Uterus (tissue), 3 donors: ENCODE measurements at regions not wholly inside any gene's neighbourhood (a gene's known extent, or its start where the extent isn't known, plus 50 kb on each side); places are given as distances from the start of the nearest gene placed in this dataset.

Source experiments
- DNase-seq, 2 donors: peaks; one replicate each; pipeline ENCODE4 v3.0.0-alpha.2; 2019 to 2020
- H3K27ac ChIP-seq, 2 donors: fragments of 200-600 bp; sonication (generic); 1 replicate in 1 of 2; 2 replicates in 1 of 2; pipeline ENCODE4 v1.5.1; 2016 to 2018
- H3K27me3 ChIP-seq, 2 donors: fragments of 200-600 bp; sonication (generic); one replicate each; pipeline ENCODE4 v1.5.1; 2018 to 2019; ENCODE audit warnings: control low read depth in 1 of 2
- H3K36me3 ChIP-seq, 2 donors: fragments of 200-600 bp; sonication (generic); one replicate each; pipeline ENCODE4 v1.5.1; 2019; ENCODE audit warnings: control low read depth in 1 of 2
- H3K4me1 ChIP-seq, 2 donors: fragments of 200-600 bp; sonication (generic); one replicate each; pipeline ENCODE4 v1.5.1; 2018 to 2019; ENCODE audit warnings: control low read depth in 1 of 2
- H3K4me3 ChIP-seq, 2 donors: fragments of 200-600 bp; sonication (generic); 1 replicate in 1 of 2; 2 replicates in 1 of 2; pipeline ENCODE4 v1.5.1; 2018 to 2019; ENCODE audit warnings: mild to moderate bottlenecking in 1 of 2
- H3K9me3 ChIP-seq, 2 donors: fragments of 200-600 bp; sonication (generic); one replicate each; pipeline ENCODE4 v1.5.1; 2019; ENCODE audit warnings: control low read depth in 1 of 2
- CTCF ChIP-seq, 4 experiments: fragments of 200-600 bp in 2 of 4; fragments of 450-650 bp in 2 of 4; sonication (generic) in 2 of 4; IDR thresholded peaks; one replicate each; pipeline ENCODE4 v1.5.1; 2016 to 2019; ENCODE audit warnings: antibody characterized with exemption in 4 of 4, mild to moderate bottlenecking in 2 of 4, moderate library complexity in 1 of 4
- POLR2A ChIP-seq, 2 donors: fragments of 450-650 bp; IDR thresholded peaks; one replicate each; pipeline ENCODE4 v1.6.1; 2016; ENCODE audit warnings: antibody characterized with exemption in 2 of 2, mild to moderate bottlenecking in 1 of 2, moderate library complexity in 1 of 2
- intact Hi-C: fragments of 100-400 bp; cut with DNase I; formaldehyde crosslinking; loops from one replicate; pipeline ENCODE4 v1.15.1; 2023; ENCODE audit warnings: low total_unique reads
- donor health status: DM: yes; HTN: yes; CAD: no.

GRCh38 chr1:14439015-14439414 lies 159.5 kb upstream of the KAZN start:
- Histone ChIP-seq H3K4me1 (no peaks in the 10 kb centered on the region), H3K9me3 (no peaks in the 10 kb centered on the region), H3K27ac (no peak overlapping the region), H3K36me3 (no peaks in the 10 kb centered on the region), H3K4me3 (no peak overlapping the region), H3K27me3 (no peaks in the 10 kb centered on the region)
- TF ChIP-seq CTCF (IDR thresholded peaks at IDR 0.05) (no peak), POLR2A (IDR thresholded peaks at IDR 0.05) (no peak)
- DNase-seq = no peak
- intact Hi-C loops = no loop called here

- TF ChIP-seq POLR2A (IDR thresholded peaks at IDR 0.05) = no peak
- no peak for TF ChIP-seq CTCF (IDR thresholded peaks at IDR 0.05)
- no peak for DNase-seq
- intact Hi-C loops = no loop called here
- no peak overlapping the region for H3K27ac ChIP-seq
- H3K27me3 ChIP-seq = no peaks in the 10 kb centered on the region
- H3K36me3 ChIP-seq = no peaks in the 10 kb centered on the region
- no peaks in the 10 kb centered on the region for H3K4me1 ChIP-seq
- H3K4me3 ChIP-seq = no peak overlapping the region
- H3K9me3 ChIP-seq = no peaks in the 10 kb centered on the region
Observed at GRCh38 chr1:14440166-14440565, 158.3 kb upstream of the KAZN start.

GRCh38 chr1:14440731-14441130 lies 157.8 kb upstream of the KAZN start:
- intact Hi-C loops = no loop called here
- Histone ChIP-seq H3K27me3 (no peaks in the 10 kb centered on the region), H3K27ac (no peak overlapping the region), H3K4me3 (no peak overlapping the region), H3K4me1 (no peaks in the 10 kb centered on the region), H3K36me3 (no peaks in the 10 kb centered on the region), H3K9me3 (no peaks in the 10 kb centered on the region)
- TF ChIP-seq POLR2A (IDR thresholded peaks at IDR 0.05) (no peak), CTCF (IDR thresholded peaks at IDR 0.05) (no peak)
- DNase-seq = no peak

GRCh38 chr1:14441302-14441741 lies 157.2 kb upstream of the KAZN start:
- TF ChIP-seq POLR2A (IDR thresholded peaks at IDR 0.05) (no peak), CTCF (IDR thresholded peaks at IDR 0.05) (no peak)
- H3K27ac ChIP-seq = no peak overlapping the region
- no peak for DNase-seq

GRCh38 chr1:14442669-14443068 lies 155.8 kb upstream of the KAZN start:
- intact Hi-C loops = no loop called here
- Histone ChIP-seq H3K27ac (no peak overlapping the region), H3K27me3 (no peaks in the 10 kb centered on the region), H3K9me3 (no peaks in the 10 kb centered on the region), H3K36me3 (no peaks in the 10 kb centered on the region), H3K4me1 (no peaks in the 10 kb centered on the region), H3K4me3 (no peak overlapping the region)
- TF ChIP-seq CTCF (IDR thresholded peaks at IDR 0.05) = no peak
- TF ChIP-seq POLR2A (IDR thresholded peaks at IDR 0.05) = no peak
- no peak for DNase-seq

More at GRCh38 chr1:14441302-14441741, 157.2 kb upstream of the KAZN start:
- H3K36me3 ChIP-seq = no peaks in the 10 kb centered on the region
- no peak overlapping the region for H3K4me3 ChIP-seq
- no peaks in the 10 kb centered on the region for H3K9me3 ChIP-seq
- no peaks in the 10 kb centered on the region for H3K27me3 ChIP-seq
- H3K4me1 ChIP-seq = no peaks in the 10 kb centered on the region
- intact Hi-C loops = no loop called here
